Nephron (organoid): ENCODE measurements at regions not wholly inside any gene's neighbourhood (a gene's known extent, or its start where the extent isn't known, plus 50 kb on each side); places are given as distances from the start of the nearest gene placed in this dataset.

Source experiments
- H3K27ac Mint-ChIP-seq, 3 experiments: 2 replicates each; pipeline ENCODE4 v1.8.0; 2020; ENCODE audit warnings: mixed read lengths in 3 of 3, mild to moderate bottlenecking in 2 of 3, moderate library complexity in 1 of 3
- H3K27me3 Mint-ChIP-seq: 2 replicates; pipeline ENCODE4 v1.8.0; 2021; ENCODE audit warnings: low read depth, mild to moderate bottlenecking, moderate library complexity, mixed read lengths
- H3K36me3 Mint-ChIP-seq: 2 replicates; pipeline ENCODE4 v1.8.0; 2020; ENCODE audit warnings: low read depth, mixed read lengths
- H3K4me1 Mint-ChIP-seq: 2 replicates; pipeline ENCODE4 v1.8.0; 2020; ENCODE audit warnings: mixed read lengths
- H3K4me3 Mint-ChIP-seq, 3 experiments: 2 replicates each; pipeline ENCODE4 v1.8.0; 2020; ENCODE audit warnings: mild to moderate bottlenecking in 3 of 3, mixed read lengths in 3 of 3, moderate library complexity in 2 of 3
- H3K9me3 Mint-ChIP-seq: 2 replicates; pipeline ENCODE4 v1.8.0; 2020; ENCODE audit warnings: mixed read lengths
- TF ChIP-seq, protein P1 (sequence below), 3 experiments: fragments of 200-600 bp; sonication (generic); IDR thresholded peaks; one replicate each; pipeline ENCODE4 v1.5.0; 2021; ENCODE audit warnings: antibody characterized with exemption in 3 of 3; ENCODE audit not compliant: unreplicated experiment in 3 of 3

DNA sequence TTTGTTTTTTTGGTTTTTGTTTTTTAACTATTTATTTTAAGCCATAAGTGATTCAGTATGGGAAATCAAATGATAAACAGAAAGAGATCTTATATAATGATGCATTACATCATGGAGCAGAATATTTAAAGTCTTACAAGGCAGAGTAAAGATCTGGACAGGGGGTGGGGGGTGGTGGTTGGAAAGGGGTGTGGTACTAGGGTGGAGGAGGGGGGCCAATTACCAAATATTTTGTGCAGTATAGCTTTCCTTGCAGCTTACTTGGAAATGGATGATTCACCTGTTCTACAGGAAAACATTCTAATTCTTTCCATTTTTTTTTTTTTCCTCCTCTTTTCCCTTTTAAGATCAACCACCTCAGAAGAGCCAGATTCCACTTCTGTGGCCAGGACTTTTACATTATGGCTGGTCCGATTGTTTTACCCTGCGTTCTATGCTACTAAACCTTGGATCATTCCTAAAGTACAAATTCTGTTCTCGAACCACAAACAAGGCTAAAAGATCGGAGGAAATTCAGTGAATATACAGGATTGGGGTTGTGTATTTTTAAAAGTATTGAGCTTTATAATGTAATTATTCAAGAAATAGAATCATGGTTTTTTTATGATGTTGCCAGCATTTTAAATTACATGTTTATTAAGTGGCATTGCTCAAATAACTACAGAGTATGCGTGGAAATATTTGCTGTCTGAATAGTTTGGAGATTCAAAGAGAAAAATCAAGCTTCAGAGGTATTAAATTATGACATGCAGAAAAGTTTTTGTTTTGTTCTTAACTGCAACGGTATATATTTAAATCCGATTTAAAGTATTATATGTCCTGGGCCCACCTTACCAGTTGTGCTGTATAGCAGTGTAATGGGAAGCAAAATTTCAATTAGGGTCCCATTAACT lies 859.5 kb downstream of the USP25 start:
- peaks cover 22% of the 10 kb centered on the region for H3K4me1 Mint-ChIP-seq
- peaks cover 2% of the 10 kb centered on the region for H3K36me3 Mint-ChIP-seq
- H3K9me3 Mint-ChIP-seq: no peaks in the 10 kb centered on the region
- peak overlapping the region in 2 of 3 experiments; percentile 59 to 85 for H3K27ac Mint-ChIP-seq
- no peaks in the 10 kb centered on the region for H3K27me3 Mint-ChIP-seq
- TF ChIP-seq, protein P1, sequence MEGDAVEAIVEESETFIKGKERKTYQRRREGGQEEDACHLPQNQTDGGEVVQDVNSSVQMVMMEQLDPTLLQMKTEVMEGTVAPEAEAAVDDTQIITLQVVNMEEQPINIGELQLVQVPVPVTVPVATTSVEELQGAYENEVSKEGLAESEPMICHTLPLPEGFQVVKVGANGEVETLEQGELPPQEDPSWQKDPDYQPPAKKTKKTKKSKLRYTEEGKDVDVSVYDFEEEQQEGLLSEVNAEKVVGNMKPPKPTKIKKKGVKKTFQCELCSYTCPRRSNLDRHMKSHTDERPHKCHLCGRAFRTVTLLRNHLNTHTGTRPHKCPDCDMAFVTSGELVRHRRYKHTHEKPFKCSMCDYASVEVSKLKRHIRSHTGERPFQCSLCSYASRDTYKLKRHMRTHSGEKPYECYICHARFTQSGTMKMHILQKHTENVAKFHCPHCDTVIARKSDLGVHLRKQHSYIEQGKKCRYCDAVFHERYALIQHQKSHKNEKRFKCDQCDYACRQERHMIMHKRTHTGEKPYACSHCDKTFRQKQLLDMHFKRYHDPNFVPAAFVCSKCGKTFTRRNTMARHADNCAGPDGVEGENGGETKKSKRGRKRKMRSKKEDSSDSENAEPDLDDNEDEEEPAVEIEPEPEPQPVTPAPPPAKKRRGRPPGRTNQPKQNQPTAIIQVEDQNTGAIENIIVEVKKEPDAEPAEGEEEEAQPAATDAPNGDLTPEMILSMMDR (IDR thresholded peaks at IDR 0.05; ENCODE audit: unreplicated experiment in 3 of 3): no peak
- peak overlapping the region in 2 of 3 experiments; percentile 29 to 41 for H3K4me3 Mint-ChIP-seq

DNA sequence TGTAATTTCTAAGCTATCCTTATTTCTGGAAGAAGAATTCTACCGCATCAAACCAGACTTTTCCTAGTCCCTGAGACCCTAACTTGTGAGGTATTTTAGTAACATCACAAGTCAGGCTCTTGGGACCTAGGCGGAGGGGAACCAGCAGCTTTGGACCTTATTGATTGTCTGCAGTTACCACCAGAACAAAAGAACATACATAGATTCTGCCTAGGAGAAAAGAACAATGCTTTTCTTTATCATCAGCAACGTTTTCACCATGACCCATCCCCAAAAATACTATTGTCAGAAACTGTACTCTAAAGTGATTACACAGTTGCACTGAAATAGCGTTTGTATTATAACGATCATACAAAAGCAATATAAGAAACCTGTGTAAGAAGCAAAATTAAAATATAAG lies 860.4 kb downstream of the USP25 start:
- H3K27ac Mint-ChIP-seq: peak overlapping the region in 2 of 3 experiments; percentile 45 to 85
- H3K4me3 Mint-ChIP-seq: no peak overlapping the region
- no peaks in the 10 kb centered on the region for H3K9me3 Mint-ChIP-seq
- TF ChIP-seq, protein P1 (IDR thresholded peaks at IDR 0.05; ENCODE audit: unreplicated experiment in 3 of 3): no peak
- peaks cover 9% of the 10 kb centered on the region for H3K36me3 Mint-ChIP-seq
- H3K4me1 Mint-ChIP-seq: peaks cover 28% of the 10 kb centered on the region
- no peaks in the 10 kb centered on the region for H3K27me3 Mint-ChIP-seq

- no peaks in the 10 kb centered on the region for H3K27me3 Mint-ChIP-seq
- peak overlapping the region; percentile 45 to 85 (median 50) for H3K27ac Mint-ChIP-seq
- H3K9me3 Mint-ChIP-seq: no peaks in the 10 kb centered on the region
- TF ChIP-seq, protein P1 (IDR thresholded peaks at IDR 0.05; ENCODE audit: unreplicated experiment in 3 of 3): no peak
- H3K36me3 Mint-ChIP-seq: peaks cover 9% of the 10 kb centered on the region
- H3K4me1 Mint-ChIP-seq: peaks cover 28% of the 10 kb centered on the region
- no peak overlapping the region for H3K4me3 Mint-ChIP-seq
Measured at GRCh38 chr21:16590641-16591292, 861.0 kb downstream of the USP25 start.

- Mint-ChIP-seq H3K4me1 (peaks cover 34% of the 10 kb centered on the region), H3K4me3 (peak overlapping the region in 1 of 3 experiments; percentile 14), H3K9me3 (no peaks in the 10 kb centered on the region), H3K27ac (peak overlapping the region; percentile 20 to 60 (median 38)), H3K36me3 (peaks cover 16% of the 10 kb centered on the region), H3K27me3 (no peaks in the 10 kb centered on the region)
- TF ChIP-seq, protein P1 (IDR thresholded peaks at IDR 0.05; ENCODE audit: unreplicated experiment in 3 of 3): no peak
Measured at GRCh38 chr21:16592381-16592780, 862.6 kb downstream of the USP25 start.

- Mint-ChIP-seq H3K36me3 (peaks cover 25% of the 10 kb centered on the region), H3K9me3 (no peaks in the 10 kb centered on the region), H3K27ac (peak overlapping the region; percentile 40 to 73 (median 60)), H3K27me3 (no peaks in the 10 kb centered on the region), H3K4me1 (peaks cover 40% of the 10 kb centered on the region), H3K4me3 (no peak overlapping the region)
- TF ChIP-seq, protein P1 (IDR thresholded peaks at IDR 0.05; ENCODE audit: unreplicated experiment in 3 of 3): no peak
Measured at GRCh38 chr21:16594191-16594590, 864.4 kb downstream of the USP25 start.
